DMS153 treated with DMSO at 0.1 percent for 48 hours (cell line): ENCODE measurements at regions not wholly inside any gene's neighbourhood (a gene's known extent, or its start where the extent isn't known, plus 50 kb on each side); places are given as distances from the start of the nearest gene placed in this dataset.

Experiments
- DNase-seq: peaks from one replicate; lab custom pipeline; 2025; ENCODE audit not compliant: unreplicated experiment; lab: John Stamatoyannopoulos, UW

GRCh38 chr13:32859707-32860292 lies 156.4 kb upstream of the KL start:
- DNase-seq, result no peak

GRCh38 chr13:32861304-32861703 lies 154.9 kb upstream of the KL start:
- DNase-seq, result no peak

- DNase-seq, result no peak
These were observed 152.6 kb upstream of the KL start for GRCh38 chr13:32863596-32863995.

- no peak for DNase-seq
These were observed 149.3 kb upstream of the KL start for GRCh38 chr13:32866921-32867320.

- DNase-seq, result no peak
These were observed 138.7 kb upstream of the KL start for GRCh38 chr13:32877491-32877890.

GRCh38 chr13:32878163-32878562 lies 138.1 kb upstream of the KL start:
- DNase-seq, result no peak

GRCh38 chr13:32880636-32881035 lies 135.6 kb upstream of the KL start:
- DNase-seq, result no peak

GRCh38 chr13:32881074-32881776 lies 135.0 kb upstream of the KL start:
- no peak for DNase-seq

- DNase-seq, result peak; percentile 32
These were observed 134.5 kb upstream of the KL start for GRCh38 chr13:32881777-32882145.

GRCh38 chr13:32882691-32883090 lies 133.5 kb upstream of the KL start:
- no peak for DNase-seq

- peak; percentile 34 for DNase-seq
These were observed 132.7 kb upstream of the KL start for GRCh38 chr13:32883474-32883873.

GRCh38 chr13:32887617-32888016 lies 128.6 kb upstream of the KL start:
- no peak for DNase-seq

- no peak for DNase-seq
These were observed 126.1 kb upstream of the KL start for GRCh38 chr13:32889986-32890565.

- DNase-seq, result no peak
These were observed 123.0 kb upstream of the KL start for GRCh38 chr13:32893176-32893575.

GRCh38 chr13:32894589-32895001 lies 121.6 kb upstream of the KL start:
- DNase-seq, result no peak

GRCh38 chr13:32895296-32895695 lies 120.9 kb upstream of the KL start:
- no peak for DNase-seq

- DNase-seq, result no peak
These were observed 118.9 kb upstream of the KL start for GRCh38 chr13:32897296-32897695.

- no peak for DNase-seq
These were observed 114.0 kb upstream of the KL start for GRCh38 chr13:32902029-32902780.

- no peak for DNase-seq
These were observed 113.3 kb upstream of the KL start for GRCh38 chr13:32902874-32903273.

GRCh38 chr13:32903720-32904119 lies 112.5 kb upstream of the KL start:
- no peak for DNase-seq

- no peak for DNase-seq
These were observed 112.0 kb upstream of the KL start for GRCh38 chr13:32904266-32904665.
